Pulmonary artery endothelial cell (primary cell): ENCODE measurements at regions not wholly inside any gene's neighbourhood (a gene's known extent, or its start where the extent isn't known, plus 50 kb on each side); places are given as distances from the start of the nearest gene placed in this dataset.
"Not testable (repeated sequence)": the region's sequence is repeated elsewhere in the genome, so short reads cannot be mapped to it uniquely, and the experiment has no call there.

Experiments
- DNase-seq: peaks from one replicate; pipeline ENCODE4 v3.0.0-alpha.2; 2011; ENCODE audit warnings: low read depth, low spot score

GRCh38 chr2:193382583-193382982 lies 1187.8 kb upstream of the TMEFF2 start:
- DNase-seq = no peak

DNA sequence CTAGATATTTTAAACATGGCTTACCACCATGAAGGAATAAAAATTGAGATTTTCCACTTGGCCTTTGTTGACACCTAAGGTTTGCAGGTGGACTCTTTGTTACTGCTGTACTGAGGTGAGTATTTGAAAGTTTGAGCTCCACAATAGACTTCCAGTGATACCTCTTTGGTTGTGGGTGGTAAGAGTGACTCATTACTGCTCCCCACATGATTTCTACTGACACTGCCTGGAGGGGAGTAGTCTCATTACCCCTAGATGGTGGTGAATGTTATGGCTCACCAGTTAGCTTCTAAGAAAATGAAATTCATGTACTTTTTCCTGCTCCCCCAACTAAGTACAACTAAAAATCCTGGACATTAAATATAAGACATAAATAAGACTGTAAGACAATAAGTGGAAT lies 1183.1 kb upstream of the TMEFF2 start:
- DNase-seq = no peak

DNA sequence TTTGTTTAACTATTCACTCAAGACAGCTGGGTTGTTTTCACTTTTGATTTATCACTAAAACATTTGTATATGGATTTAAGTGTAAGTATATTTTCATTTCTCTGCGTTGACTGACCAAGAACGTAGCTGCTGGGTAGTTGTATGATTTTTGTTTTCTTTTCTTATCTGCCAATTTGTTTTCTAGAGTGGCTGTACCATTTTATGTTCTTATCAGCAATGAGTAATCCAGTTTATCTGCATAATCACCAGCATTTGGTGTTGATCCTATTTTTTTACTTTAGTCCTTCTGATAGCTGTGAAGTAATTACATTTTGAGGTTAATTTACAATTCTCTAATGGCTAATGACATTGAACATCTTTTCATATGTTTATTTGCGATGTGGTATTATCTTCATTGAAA lies 1178.4 kb upstream of the TMEFF2 start:
- no peak for DNase-seq

DNA sequence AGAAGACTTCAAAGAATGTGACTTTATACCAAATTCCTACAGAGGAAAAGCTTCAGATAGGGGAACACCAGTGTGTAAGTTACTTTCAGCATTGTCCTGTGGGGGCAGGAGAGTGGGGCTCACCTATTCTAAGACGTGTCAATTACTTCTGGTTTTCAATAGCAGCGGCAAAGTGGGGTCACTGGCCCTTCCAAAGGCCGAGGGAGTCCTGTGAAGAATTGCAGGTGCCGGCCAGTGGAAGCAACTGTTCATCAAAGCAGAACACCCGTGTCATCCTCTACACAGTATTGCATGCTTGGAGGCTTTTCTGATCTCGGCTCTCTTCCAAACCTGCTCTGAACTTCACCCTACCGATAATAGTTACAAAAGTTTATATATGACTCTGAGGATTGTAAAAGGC lies 1176.5 kb upstream of the TMEFF2 start:
- no peak for DNase-seq

DNA sequence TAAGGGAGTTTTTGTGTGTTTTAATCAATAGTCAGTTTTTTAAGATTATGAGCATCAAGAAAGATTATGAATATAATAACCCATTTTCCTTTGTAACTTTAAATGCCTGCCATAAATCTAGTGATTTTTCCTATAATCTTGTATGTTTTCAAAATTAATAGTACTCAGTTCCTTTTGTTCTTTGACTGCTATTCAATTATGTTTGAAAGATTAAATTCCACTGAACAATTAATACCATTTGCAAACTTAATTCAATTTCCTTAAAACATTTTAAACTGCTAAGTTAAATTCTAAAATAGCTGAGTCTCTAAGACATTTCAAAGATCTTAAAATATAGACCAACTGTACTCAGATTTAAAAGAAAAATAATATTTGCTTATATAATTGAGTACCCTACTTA lies 1173.9 kb upstream of the TMEFF2 start:
- no peak for DNase-seq

- no peak for DNase-seq
These were observed 1162.8 kb upstream of the TMEFF2 start for GRCh38 chr2:193357508-193357907.

- not testable (repeated sequence) for DNase-seq
These were observed 1158.0 kb upstream of the TMEFF2 start for GRCh38 chr2:193352665-193353242.

DNA sequence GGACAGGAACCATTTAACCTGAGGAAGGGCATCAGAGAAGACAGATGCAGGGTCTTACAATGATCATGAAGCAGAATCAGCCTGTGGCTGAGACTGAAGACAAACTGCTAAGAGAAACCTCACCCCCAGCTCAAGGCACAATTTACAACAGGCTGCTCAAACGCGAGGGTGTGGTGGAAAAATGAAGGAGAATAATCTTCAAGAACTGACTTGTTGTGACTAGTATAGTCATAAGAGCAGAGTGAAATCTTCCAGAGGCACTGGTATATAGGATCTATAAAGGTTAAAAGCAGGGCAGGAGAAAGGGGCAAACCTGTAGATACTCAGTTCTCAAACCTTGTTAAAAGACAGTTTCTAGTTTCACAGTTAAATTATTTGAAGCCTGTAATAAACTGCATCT lies 1155.8 kb upstream of the TMEFF2 start:
- DNase-seq = no peak

- DNase-seq = no peak
These were observed 1154.9 kb upstream of the TMEFF2 start for GRCh38 chr2:193349642-193350041.

DNA sequence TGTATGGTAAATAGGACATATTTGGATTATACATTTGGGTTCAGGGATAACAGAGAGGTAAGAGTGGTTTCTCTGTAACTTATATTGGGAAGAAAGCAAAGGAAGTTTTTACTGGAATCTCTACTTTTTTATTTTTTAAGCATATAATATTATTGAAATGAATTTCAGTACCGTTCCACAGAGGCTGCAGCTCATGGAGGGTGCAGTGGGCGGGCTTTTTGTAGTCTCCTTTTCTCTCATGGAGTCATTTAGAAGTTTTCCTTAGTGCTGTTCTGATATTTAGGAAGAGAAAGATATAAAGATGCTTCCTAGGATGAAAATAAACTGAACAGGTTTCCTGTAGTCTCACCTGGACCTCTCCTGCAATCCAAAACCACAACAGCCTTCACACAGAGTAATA lies 1153.3 kb upstream of the TMEFF2 start:
- no peak for DNase-seq

- no peak for DNase-seq
These were observed 1142.0 kb upstream of the TMEFF2 start for GRCh38 chr2:193336781-193337180.

- DNase-seq = no peak
These were observed 1139.7 kb upstream of the TMEFF2 start for GRCh38 chr2:193334401-193334800.

DNA sequence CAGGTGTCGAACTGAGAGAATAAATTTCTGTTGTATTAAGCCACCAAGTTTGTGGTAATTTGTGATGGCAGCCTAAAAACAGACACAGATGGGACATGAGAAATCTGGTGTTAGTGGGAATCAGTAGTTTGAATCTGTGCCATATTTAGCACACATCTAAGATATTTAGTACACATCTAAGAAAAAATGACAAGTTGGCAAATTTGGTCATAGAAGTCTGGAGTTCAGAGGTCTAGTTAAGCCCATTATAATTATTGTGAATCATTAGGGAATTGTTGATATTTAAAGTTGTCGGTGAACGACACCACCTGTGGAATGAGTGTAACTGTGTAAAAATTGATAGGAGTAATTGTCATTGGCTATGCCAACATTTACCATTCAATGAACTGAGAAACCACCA lies 1138.8 kb upstream of the TMEFF2 start:
- DNase-seq = no peak

- no peak for DNase-seq
These were observed 1138.2 kb upstream of the TMEFF2 start for GRCh38 chr2:193332941-193333340.

- DNase-seq = no peak
These were observed 1136.9 kb upstream of the TMEFF2 start for GRCh38 chr2:193331676-193332075.

- DNase-seq = no peak
These were observed 1131.6 kb upstream of the TMEFF2 start for GRCh38 chr2:193326296-193326695.

- DNase-seq = no peak
These were observed 1120.8 kb upstream of the TMEFF2 start for GRCh38 chr2:193315428-193316091.

DNA sequence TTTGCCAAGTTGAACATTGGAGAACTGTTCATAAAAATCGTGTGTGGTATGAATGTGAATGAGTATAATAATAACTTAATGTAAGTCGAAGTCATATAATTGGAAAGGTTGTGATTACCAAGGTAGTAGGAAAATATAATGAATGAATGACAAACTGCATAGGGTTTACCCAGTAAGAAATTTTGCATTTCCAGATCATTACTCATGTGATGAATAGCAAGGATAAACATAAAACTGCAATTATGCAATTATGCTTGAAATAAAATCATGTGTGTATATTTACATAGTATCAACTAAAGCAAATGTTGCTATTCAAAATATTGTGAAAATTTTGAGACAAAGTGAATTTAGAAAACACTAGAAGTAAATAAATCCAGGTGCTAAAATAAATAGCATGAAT lies 1108.7 kb upstream of the TMEFF2 start:
- no peak for DNase-seq

DNA sequence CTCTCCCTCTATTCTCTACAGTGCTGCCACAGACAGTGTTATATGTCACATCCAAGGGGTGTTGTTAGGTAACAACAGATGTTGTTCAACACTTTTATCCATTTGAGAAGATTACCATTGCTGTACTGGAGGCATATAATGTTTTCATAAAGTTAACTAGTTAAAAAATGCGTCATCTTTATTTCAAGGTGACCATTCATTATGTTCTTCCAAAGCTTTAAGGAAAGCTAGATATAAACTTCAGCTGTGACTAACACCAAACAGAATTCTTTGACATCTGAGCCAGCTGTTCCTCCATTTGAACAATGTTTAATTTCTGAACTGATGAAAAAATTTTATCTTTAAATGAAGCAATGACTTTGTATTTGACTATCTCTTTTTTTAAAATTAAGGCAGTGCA lies 1099.6 kb upstream of the TMEFF2 start:
- no peak for DNase-seq

DNA sequence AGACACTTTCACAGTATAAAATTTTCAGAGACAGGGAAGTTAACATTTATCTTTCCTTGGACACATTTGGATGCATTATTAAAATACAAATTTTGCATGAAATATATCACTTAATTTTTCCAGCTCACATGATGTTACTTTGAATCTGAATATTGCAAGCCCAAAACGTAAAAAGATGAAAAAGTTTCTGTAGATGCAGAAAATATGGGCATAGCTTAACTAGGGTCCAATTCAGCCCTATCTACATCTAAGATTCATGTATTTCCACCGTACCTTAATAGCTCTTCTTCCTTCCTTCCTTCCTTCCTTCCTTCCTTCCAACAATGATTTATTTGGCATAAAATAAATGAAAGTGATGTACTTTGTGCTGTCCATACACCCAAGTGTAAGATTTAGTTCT lies 1084.6 kb upstream of the TMEFF2 start:
- DNase-seq = no peak

DNA sequence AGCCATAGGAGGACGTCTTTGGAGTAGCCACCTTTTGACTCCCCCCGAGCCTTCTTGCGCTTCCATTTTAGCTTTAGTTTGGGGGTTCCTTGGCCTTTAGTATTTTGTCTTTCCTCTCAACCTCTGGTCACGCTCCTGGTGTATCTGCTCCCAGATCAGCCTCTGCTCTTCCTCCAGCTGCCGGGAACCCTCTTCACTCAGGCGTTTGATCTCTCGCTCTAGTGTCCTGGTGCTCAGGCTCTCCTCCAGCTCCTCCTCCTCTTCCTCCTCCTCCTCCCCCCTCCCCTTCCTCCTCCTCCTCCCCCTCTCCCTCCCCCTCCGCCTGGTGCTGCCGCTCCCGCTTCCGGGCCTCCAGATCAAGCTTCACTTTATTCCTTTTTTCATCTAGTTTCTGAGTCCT lies 1082.3 kb upstream of the TMEFF2 start:
- DNase-seq = no peak

- no peak for DNase-seq
These were observed 1081.8 kb upstream of the TMEFF2 start for GRCh38 chr2:193276560-193276959.

- DNase-seq = no peak
These were observed 1081.3 kb upstream of the TMEFF2 start for GRCh38 chr2:193276069-193276468.

DNA sequence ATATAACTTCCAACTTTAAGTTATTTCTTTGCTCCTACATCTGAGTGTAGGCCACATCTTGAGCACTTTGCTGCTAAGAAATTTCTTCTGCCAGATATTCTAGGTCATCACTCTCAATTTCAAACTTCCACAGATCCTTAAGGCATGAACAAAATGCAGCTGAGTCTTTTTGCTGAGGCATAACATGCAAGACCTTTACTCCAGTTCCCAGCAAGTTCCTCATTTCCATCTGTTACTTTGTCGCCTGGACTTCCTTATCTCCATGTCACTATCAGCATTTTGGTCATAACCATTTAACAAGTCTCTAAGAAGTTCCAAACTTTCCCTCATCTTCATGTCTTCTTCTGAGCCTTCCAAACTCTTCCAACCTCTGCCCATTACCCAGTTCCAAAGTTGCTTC lies 1077.3 kb upstream of the TMEFF2 start:
- DNase-seq = no peak
